HG02973 (cell line): ENCODE measurements at regions not wholly inside any gene's neighbourhood (a gene's known extent, or its start where the extent isn't known, plus 50 kb on each side); places are given as distances from the start of the nearest gene placed in this dataset.
"Not testable (repeated sequence)": the region's sequence is repeated elsewhere in the genome, so short reads cannot be mapped to it uniquely, and the experiment has no call there.

ENCODE experiments used
- ATAC-seq: cut with Tn5 transposase; IDR thresholded peaks from one replicate; pipeline ENCODE4 v1.9.1; 2021; ENCODE audit warnings: moderate library complexity; ENCODE audit not compliant: unreplicated experiment

- not testable (repeated sequence) for ATAC-seq
Observed at GRCh38 chr13:68527167-68527566, 1297.0 kb upstream of the PCDH9 start.

- ATAC-seq = no peak
Observed at GRCh38 chr13:68523838-68524424, 1293.8 kb upstream of the PCDH9 start.

GRCh38 chr13:68522184-68522583 lies 1292.0 kb upstream of the PCDH9 start:
- no peak for ATAC-seq

DNA sequence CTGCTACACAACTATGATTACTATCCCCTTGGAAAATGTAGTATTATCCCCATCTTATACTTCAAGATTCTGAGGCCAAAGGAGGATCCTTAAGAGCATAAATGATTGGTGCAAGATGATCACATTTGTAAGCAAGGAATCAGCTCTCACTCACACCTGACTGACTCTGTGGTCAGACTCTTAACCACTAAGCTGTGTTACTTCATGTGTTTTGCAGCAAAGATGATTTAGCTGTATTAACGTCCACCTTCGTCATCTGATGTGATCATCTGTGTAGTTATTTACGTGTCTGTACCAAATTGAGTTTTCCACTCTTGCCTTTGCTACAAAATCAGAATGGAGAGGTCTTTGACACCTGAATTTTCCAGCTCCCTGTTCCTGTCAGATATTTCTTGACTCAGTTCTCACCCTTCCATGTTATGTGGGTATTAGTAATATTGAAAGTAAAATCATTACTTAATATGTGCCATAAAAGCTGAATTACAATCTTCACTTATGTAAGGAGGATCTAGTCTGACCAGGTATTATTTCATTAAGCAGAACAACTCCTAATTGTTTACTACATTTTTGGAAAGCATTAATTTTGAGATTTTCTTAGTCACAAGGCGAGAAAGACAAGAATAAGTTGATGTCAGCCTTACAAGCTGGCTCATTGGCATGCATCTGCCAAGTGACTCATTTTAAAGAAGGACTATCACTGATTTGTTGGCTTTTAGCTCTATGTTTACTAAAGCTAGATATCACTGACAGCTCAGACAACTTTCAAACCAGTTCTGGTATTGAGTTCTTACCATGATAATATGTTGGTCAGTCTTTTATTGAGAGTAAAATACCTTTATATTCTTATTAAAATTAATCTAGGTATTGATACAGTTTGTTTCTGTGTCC lies 1279.8 kb upstream of the PCDH9 start:
- ATAC-seq = peak; percentile 95

GRCh38 chr13:68506888-68507551 lies 1276.9 kb upstream of the PCDH9 start:
- ATAC-seq = no peak

GRCh38 chr13:68490594-68490993 lies 1260.5 kb upstream of the PCDH9 start:
- no peak for ATAC-seq

GRCh38 chr13:68481130-68481529 lies 1251.0 kb upstream of the PCDH9 start:
- ATAC-seq = no peak

- no peak for ATAC-seq
Observed at GRCh38 chr13:68473834-68474326, 1243.7 kb upstream of the PCDH9 start.

- no peak for ATAC-seq
Observed at GRCh38 chr13:68467160-68467559, 1237.0 kb upstream of the PCDH9 start.

GRCh38 chr13:68440874-68441273 lies 1210.7 kb upstream of the PCDH9 start:
- peak; percentile 79 for ATAC-seq

DNA sequence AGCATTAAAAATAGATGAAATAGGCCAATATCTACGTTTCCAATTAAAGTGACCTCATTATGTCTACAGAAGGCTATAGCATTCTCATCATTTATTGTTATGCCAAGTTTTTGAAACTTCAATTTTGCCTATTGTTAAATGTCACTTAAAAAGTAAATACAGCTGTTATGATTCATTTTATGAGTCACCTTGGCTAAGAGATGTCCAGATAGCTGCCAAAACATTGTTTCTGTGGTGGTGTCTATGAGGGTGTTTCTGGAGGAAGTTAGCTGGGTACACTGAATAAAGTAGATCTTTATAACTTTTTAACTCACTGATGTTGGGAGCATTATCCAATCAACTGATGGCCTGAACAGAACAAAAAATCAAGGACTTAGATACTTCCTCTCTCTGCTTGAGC lies 1209.7 kb upstream of the PCDH9 start:
- peak; percentile 64 for ATAC-seq

- ATAC-seq = no peak
Observed at GRCh38 chr13:68428292-68428691, 1198.2 kb upstream of the PCDH9 start.

DNA sequence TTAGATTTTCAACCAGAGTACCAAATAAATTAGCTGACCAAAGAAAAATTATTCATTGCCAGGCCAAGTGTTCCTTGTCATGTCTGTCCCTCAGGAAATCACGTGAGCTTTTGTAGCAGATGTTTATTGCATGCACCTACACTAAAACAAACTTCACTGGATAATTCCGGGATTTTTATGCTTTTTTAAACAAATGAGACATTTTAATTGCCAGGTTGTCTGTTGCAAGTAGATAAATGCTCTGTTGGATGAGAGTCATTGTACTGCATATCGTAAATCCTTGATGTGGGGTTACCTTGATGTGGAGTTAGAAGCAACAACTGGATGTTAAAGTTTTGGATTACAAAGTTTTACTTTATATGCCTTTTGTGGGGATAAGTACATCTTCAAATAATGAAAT lies 1187.7 kb upstream of the PCDH9 start:
- no peak for ATAC-seq

DNA sequence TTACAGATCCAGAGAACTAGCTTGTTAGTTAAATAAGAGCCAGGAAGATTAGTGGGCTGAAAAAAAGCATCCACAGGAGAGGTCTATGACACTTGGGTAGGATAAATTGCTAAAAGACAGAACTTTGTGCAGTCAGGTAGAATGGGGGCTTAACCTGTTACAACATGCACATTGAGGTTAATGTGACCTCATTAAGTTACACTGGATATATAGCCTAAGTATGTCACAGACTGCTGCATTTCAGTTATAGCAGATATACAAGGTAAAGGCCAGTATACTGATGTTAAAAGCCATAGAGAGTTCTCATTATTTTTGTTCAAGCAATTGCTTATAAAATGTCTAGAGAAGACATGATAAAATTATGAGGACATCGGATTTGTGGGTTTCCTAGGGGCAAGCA lies 1179.9 kb upstream of the PCDH9 start:
- ATAC-seq = no peak

DNA sequence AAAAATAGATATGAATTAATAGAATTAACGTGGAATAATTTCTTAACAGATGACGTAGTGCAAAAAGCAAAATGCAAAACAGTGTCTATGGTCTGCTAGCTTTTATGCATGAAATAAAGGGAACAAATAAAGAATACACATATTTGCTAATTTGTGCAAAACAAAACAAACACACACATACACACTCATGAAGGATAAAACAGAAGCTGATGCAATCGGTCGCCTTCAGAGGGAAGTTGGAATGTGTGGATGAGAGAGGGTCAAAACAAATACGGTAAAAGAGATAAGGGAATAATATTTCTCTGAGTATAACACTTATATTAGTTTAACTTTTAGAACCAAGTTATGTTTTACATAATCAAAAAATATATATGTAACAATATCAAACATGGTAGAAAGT lies 1160.9 kb upstream of the PCDH9 start:
- no peak for ATAC-seq

GRCh38 chr13:68386808-68387207 lies 1156.7 kb upstream of the PCDH9 start:
- ATAC-seq = no peak

DNA sequence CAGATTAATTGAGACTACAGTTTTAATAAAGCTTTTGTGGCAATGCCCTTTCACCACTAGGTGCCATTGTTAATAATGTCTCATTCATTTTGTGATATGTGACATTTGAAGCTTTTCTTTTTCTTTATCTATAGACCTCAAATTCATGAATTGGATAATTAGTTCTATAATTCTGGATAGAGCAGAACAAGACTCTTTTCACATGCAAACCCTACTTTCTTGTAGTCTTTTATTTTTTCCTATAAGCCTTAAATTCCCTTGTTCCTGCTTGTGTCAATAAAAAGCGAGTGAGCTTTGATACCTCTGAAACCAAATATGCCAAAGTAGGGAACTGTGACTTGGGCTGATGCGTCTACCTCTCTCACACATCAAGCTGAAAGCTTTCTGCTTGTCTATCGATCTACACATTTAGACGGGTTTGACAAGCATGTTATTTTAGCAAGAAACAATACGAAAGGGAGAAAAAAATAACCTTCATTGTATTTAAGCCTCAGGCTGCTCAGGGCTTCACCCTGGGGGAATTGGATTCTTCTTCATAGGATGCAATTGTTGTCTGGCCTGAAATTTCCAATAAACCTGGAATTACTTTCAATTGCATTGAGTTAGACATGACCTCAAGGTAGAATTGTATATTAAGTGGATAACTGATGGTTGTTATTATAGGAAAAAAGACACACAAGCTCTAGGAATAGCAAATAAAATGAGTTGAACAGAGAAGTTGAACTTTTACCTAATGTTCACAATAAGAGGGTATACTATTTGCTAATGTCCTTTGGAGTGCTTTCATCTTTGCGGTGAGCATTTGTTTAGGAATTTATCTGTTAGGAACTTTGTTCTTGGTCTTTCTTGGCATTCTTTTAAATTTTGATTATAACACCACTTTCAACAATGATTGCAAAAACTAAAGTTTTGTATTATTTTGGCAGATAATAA lies 1150.2 kb upstream of the PCDH9 start:
- ATAC-seq = no peak

DNA sequence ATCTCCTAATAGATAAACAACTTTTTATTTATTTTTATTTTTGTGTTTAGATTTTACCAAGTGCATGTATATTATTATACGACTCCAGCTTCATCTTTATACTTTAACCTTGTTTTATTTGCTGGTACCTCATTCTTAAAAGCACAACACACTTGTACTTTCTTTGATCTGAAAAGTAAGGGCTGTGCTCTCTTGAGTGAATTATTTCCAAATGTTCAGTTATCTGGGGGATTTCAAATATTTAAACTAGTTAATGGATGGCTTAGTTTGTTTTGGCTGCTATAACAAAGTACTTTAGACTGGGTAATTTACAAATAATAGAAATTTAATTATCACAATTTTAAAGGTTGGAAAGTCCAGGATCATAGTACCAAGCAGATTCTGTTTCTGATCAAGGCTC lies 1148.2 kb upstream of the PCDH9 start:
- no peak for ATAC-seq

GRCh38 chr13:68375004-68375403 lies 1144.9 kb upstream of the PCDH9 start:
- ATAC-seq = no peak

GRCh38 chr13:68369739-68370138 lies 1139.6 kb upstream of the PCDH9 start:
- no peak for ATAC-seq

- no peak for ATAC-seq
Observed at GRCh38 chr13:68368922-68369321, 1138.8 kb upstream of the PCDH9 start.
